GM12872 (cell line): ENCODE measurements at regions not wholly inside any gene's neighbourhood (a gene's known extent, or its start where the extent isn't known, plus 50 kb on each side); places are given as distances from the start of the nearest gene placed in this dataset.

ENCODE experiments used
- TF ChIP-seq, protein P1 (sequence below): IDR thresholded peaks from 3 replicates; pipeline ENCODE4 v1.5.1; 2011; ENCODE audit warnings: low read depth, mild to moderate bottlenecking, low read length, moderate library complexity; ENCODE audit not compliant: insufficient read depth

DNA sequence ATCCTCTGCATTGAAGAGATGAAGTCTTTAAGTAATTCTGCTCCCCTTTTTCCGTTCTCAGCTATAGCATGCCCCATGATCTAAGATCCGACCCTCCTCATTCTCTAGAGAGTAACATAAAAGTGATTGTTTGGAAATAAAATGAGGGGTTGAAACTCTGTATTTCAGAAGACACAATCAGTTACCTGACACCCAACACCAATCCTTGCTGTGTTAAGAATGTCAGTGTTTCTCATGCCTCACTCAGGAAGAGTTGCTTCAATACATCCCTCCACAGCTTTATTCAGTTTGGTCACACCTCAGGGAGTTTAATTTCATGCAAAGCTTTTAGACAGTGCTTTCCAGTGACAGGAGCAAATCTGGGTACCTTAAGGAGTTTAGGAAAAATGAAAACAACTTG, 49.9 kb upstream of the RBBP8 start:
- TF ChIP-seq, protein P1, sequence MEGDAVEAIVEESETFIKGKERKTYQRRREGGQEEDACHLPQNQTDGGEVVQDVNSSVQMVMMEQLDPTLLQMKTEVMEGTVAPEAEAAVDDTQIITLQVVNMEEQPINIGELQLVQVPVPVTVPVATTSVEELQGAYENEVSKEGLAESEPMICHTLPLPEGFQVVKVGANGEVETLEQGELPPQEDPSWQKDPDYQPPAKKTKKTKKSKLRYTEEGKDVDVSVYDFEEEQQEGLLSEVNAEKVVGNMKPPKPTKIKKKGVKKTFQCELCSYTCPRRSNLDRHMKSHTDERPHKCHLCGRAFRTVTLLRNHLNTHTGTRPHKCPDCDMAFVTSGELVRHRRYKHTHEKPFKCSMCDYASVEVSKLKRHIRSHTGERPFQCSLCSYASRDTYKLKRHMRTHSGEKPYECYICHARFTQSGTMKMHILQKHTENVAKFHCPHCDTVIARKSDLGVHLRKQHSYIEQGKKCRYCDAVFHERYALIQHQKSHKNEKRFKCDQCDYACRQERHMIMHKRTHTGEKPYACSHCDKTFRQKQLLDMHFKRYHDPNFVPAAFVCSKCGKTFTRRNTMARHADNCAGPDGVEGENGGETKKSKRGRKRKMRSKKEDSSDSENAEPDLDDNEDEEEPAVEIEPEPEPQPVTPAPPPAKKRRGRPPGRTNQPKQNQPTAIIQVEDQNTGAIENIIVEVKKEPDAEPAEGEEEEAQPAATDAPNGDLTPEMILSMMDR: no peak
